ENCODE measurements at regions not wholly inside any gene's neighbourhood (a gene's known extent, or its start where the extent isn't known, plus 50 kb on each side); places are given as distances from the start of the nearest gene placed in this dataset.
"Not testable (repeated sequence)": the region's sequence is repeated elsewhere in the genome, so short reads cannot be mapped to it uniquely, and the experiment has no call there.

DNA sequence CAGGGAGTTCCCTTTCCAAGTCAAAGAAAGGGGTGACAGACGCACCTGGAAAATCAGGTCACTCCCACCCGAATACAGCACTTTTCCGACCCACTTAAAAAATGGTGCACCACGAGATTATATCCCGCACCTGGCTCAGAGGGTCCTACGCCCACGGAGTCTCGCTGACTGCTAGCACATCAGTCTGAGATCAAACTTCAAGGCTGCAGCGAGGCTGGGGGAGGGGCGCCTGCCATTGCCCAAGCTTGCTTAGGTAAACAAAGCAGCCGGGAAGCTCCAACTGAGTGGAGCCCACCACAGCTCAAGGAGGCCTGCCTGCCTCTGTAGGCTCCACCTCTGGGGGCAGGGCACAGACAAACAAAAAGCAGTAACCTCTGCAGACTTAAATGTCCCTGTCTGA, 277.8 kb upstream of the ARHGAP42 start:
- not testable (repeated sequence) for DNase-seq (ENCODE audit: low read depth); H3K4me3 ChIP-seq (ENCODE audit: low read depth, low read length)

DNA sequence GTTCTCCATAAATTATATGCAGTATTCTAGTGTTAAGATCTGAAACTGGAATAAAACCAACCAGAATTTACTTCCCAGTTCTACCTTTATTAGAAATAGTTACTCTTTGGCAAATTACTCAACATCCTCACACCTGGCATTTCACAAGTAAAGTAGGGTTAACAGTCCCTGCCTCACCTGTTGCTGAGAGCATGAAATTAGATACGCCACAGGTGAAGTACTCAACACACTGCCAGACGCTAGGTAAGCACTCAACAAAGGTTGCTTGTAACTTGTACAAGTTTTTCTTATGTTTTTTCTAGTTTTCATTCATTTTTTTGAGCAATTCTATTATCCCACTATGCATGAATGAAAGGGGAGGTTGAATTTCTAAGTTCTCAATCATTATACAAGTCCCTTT, 267.6 kb upstream of the ARHGAP42 start:
- DNase-seq (ENCODE audit: low read depth), result no peak
- TF ChIP-seq, protein P1, sequence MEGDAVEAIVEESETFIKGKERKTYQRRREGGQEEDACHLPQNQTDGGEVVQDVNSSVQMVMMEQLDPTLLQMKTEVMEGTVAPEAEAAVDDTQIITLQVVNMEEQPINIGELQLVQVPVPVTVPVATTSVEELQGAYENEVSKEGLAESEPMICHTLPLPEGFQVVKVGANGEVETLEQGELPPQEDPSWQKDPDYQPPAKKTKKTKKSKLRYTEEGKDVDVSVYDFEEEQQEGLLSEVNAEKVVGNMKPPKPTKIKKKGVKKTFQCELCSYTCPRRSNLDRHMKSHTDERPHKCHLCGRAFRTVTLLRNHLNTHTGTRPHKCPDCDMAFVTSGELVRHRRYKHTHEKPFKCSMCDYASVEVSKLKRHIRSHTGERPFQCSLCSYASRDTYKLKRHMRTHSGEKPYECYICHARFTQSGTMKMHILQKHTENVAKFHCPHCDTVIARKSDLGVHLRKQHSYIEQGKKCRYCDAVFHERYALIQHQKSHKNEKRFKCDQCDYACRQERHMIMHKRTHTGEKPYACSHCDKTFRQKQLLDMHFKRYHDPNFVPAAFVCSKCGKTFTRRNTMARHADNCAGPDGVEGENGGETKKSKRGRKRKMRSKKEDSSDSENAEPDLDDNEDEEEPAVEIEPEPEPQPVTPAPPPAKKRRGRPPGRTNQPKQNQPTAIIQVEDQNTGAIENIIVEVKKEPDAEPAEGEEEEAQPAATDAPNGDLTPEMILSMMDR (conservative IDR thresholded peaks at IDR 0.05; ENCODE audit: low read depth, low read length), result no peak
- H3K4me3 ChIP-seq (ENCODE audit: low read depth, low read length), result no peak overlapping the region

GRCh38 chr11:100434821-100435641, 252.1 kb upstream of the ARHGAP42 start:
- DNase-seq (ENCODE audit: low read depth), result peak; percentile 1
- TF ChIP-seq, protein P1 (conservative IDR thresholded peaks at IDR 0.05; ENCODE audit: low read depth, low read length), result no peak

DNA sequence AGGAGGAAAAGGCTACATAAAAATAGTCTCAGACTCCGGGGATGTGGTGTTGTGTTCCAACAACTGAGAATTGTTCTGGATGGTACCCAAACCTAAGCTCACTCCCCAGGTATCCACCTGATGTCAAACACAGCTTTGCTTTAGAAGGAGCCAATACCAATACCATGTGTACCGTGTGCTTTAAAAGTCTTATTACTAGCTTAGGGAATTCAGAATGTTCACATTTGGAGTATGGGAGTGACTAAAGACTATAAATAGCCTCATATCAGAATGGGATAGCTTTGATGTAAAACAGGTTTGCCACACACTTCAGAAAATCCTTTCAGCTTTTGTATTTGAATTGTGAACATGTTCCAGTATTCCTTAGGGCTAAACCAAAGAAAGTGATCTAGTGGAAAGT, 248.7 kb upstream of the ARHGAP42 start:
- DNase-seq (ENCODE audit: low read depth), result no peak
- no peak overlapping the region for H3K4me3 ChIP-seq (ENCODE audit: low read depth, low read length)
- TF ChIP-seq, protein P1 (conservative IDR thresholded peaks at IDR 0.05; ENCODE audit: low read depth, low read length), result no peak

More at GRCh38 chr11:100434821-100435641, 252.1 kb upstream of the ARHGAP42 start:
- no peak overlapping the region for H3K4me3 ChIP-seq (ENCODE audit: low read depth, low read length)

GRCh38 chr11:100441086-100441485, 246.0 kb upstream of the ARHGAP42 start:
- no peak overlapping the region for H3K4me3 ChIP-seq (ENCODE audit: low read depth, low read length)
- DNase-seq (ENCODE audit: low read depth), result no peak
- TF ChIP-seq, protein P1 (conservative IDR thresholded peaks at IDR 0.05; ENCODE audit: low read depth, low read length), result no peak

DNA sequence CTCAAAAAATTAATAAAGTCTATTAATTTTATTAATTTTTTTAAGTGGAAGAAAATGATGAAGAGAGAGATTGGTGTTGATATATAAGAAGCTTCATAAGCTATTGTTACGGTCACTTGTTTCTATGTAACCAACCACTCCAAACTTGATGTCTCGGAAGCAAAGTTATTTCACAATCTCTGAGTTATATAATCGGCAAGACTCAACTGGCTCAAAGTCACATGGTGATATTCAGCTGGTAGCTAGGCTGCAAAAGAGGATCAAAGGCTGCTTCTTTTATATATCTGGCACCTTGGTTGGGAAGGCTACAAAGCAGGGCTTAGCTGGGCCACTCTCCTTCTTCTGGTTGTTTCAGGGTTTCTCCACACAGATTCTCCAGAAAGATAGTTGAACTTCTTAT, 245.1 kb upstream of the ARHGAP42 start:
- no peak for DNase-seq (ENCODE audit: low read depth)
- TF ChIP-seq, protein P1 (conservative IDR thresholded peaks at IDR 0.05; ENCODE audit: low read depth, low read length), result no peak
- no peak overlapping the region for H3K4me3 ChIP-seq (ENCODE audit: low read depth, low read length)

- TF ChIP-seq, protein P1 (conservative IDR thresholded peaks at IDR 0.05; ENCODE audit: low read depth, low read length), result peak; percentile 37
- H3K4me3 ChIP-seq (ENCODE audit: low read depth, low read length), result no peak overlapping the region
- DNase-seq (ENCODE audit: low read depth), result peak; percentile 70
Measured at GRCh38 chr11:100445231-100445735, 241.8 kb upstream of the ARHGAP42 start.

DNA sequence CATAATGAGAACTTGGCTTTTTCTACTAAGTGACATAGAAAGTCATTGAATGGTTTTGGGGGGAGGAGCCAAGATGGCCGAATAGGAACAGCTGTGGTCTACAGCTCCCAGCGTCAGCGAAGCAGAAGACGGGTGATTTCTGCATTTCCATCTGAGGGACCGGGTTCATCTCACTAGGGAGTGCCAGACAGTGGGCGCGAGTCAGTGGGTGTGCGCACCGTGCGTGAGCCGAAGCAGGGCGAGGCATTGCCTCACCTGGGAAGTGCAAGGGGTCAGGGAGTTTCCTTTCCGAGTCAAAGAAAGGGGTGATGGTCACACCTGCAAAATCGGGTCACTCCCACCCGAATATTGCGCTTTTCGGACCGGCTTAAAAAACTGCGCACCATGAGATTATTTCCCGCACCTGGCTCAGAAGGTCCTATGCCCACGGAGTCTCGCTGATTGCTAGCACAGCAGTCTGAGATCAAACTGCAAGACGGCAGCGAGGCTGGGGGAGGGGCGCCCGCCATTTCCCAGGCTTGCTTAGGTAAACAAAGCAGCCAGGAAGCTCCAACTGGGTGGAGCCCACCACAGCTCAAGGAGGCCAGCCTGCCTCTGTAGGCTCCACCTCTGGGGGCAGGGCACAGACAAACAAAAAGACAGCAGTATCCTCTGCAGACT, 235.2 kb upstream of the ARHGAP42 start:
- DNase-seq (ENCODE audit: low read depth); H3K4me3 ChIP-seq (ENCODE audit: low read depth, low read length): not testable (repeated sequence)
